Medulla oblongata (tissue), 1 donor: ENCODE measurements at regions not wholly inside any gene's neighbourhood (a gene's known extent, or its start where the extent isn't known, plus 50 kb on each side); places are given as distances from the start of the nearest gene placed in this dataset.

ENCODE experiments used
- DNase-seq: peaks from one replicate; pipeline ENCODE4 v3.0.0-alpha.2; 2015; ENCODE audit errors: extremely low spot score

- DNase-seq = no peak
Observed at GRCh38 chr12:95411466-95411865, 62.5 kb upstream of the METAP2 start.

- no peak for DNase-seq
Observed at GRCh38 chr12:95412482-95413311, 61.3 kb upstream of the METAP2 start.

- no peak for DNase-seq
Observed at GRCh38 chr12:95413576-95413975, 60.4 kb upstream of the METAP2 start.

- no peak for DNase-seq
Observed at GRCh38 chr12:95415451-95415850, 58.5 kb upstream of the METAP2 start.

GRCh38 chr12:95416111-95416636 is 57.8 kb upstream of the METAP2 start:
- no peak for DNase-seq

- no peak for DNase-seq
Observed at GRCh38 chr12:95417372-95417771, 56.6 kb upstream of the METAP2 start.

- DNase-seq = no peak
Observed at GRCh38 chr12:95418142-95418541, 55.8 kb upstream of the METAP2 start.
